ENCODE measurements at regions not wholly inside any gene's neighbourhood (a gene's known extent, or its start where the extent isn't known, plus 50 kb on each side); places are given as distances from the start of the nearest gene placed in this dataset.

DNA sequence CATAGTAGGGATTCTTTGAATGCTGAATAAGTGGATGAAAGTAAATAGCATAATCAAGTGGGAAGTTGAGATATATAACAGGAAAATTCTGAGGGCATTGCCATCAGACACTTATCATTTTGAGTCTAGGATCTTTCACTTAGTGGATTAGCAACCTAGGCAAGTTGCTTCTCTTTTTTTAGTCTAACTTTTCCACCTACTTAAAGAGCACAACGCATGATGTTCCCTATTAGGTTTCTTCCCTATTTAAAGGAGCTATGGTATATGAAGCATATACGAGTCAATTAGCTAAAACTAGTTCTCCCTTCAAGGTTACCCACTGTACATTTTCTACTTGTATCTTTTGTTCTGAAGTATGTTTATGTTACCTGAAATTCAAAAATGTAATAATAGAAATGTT, 67.1 kb upstream of the HS3ST1 start:
- H3K9me3 ChIP-seq (ENCODE audit: control insufficient read depth in 4 of 4, low read length in 3 of 4) = peaks cover 0 to 3% (median 2%) of the 10 kb centered on the region in 4 donors
- H3K27me3 ChIP-seq (ENCODE audit: control insufficient read depth in 4 of 4, insufficient read depth in 4 of 4, low read length in 3 of 4) = no peaks in the 10 kb centered on the region
- H3K4me1 ChIP-seq (ENCODE audit: control insufficient read depth in 4 of 4, insufficient read depth in 4 of 4, low read length in 3 of 4) = no peaks in the 10 kb centered on the region
- TF ChIP-seq HNF4A (conservative IDR thresholded peaks at IDR 0.05) (no peak), SP1 (IDR thresholded peaks at IDR 0.05) (no peak), FOXA1 (IDR thresholded peaks at IDR 0.05) (no peak), FOXA2 (IDR thresholded peaks at IDR 0.05) (no peak), EGR1 (IDR thresholded peaks at IDR 0.05; ENCODE audit: low read depth in 2 of 2) (no peak), TAF1 (conservative IDR thresholded peaks at IDR 0.05) (no peak), YY1 (IDR thresholded peaks at IDR 0.05) (no peak), RXRA (IDR thresholded peaks at IDR 0.05) (no peak), GABPA (IDR thresholded peaks at IDR 0.05 in 1 of 2, conservative IDR thresholded peaks at IDR 0.05 in 1 of 2) (no peak), ZBTB33 (IDR thresholded peaks at IDR 0.05) (no peak), JUND (IDR thresholded peaks at IDR 0.05) (no peak), REST (IDR thresholded peaks at IDR 0.05) (no peak), NR2F2 (IDR thresholded peaks at IDR 0.05) (no peak), ATF3 (IDR thresholded peaks at IDR 0.05) (no peak), RAD21 (IDR thresholded peaks at IDR 0.05) (no peak), HNF4G (IDR thresholded peaks at IDR 0.05) (no peak)
- TF ChIP-seq, protein P1, sequence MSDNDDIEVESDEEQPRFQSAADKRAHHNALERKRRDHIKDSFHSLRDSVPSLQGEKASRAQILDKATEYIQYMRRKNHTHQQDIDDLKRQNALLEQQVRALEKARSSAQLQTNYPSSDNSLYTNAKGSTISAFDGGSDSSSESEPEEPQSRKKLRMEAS (IDR thresholded peaks at IDR 0.05) = no peak
- no peak for DNase-seq (ENCODE audit: low spot score)
- no peak overlapping the region for H3K9ac ChIP-seq (ENCODE audit: low read depth in 1 of 2, low read length in 2 of 2)
- no peak overlapping the region for H3K4me3 ChIP-seq (ENCODE audit: low read depth in 1 of 3, low read length in 3 of 3)
- 83% methylated on average over 2 of the region's 2 CpGs for WGBS
- no peak overlapping the region for H3K27ac ChIP-seq (ENCODE audit: low read depth in 1 of 2, low read length in 2 of 2)
- no peaks in the 10 kb centered on the region for H3K36me3 ChIP-seq (ENCODE audit: control insufficient read depth in 4 of 4, insufficient read depth in 3 of 4, low read depth in 1 of 4, low read length in 3 of 4)

GRCh38 chr4:11495291-11495690, 66.6 kb upstream of the HS3ST1 start:
- TF ChIP-seq HNF4A (conservative IDR thresholded peaks at IDR 0.05) = no peak
- TF ChIP-seq ZBTB33 (IDR thresholded peaks at IDR 0.05) = no peak
- no peak for TF ChIP-seq EGR1 (IDR thresholded peaks at IDR 0.05; ENCODE audit: low read depth in 2 of 2)
- no peak for TF ChIP-seq FOXA2 (IDR thresholded peaks at IDR 0.05)
- TF ChIP-seq REST (IDR thresholded peaks at IDR 0.05) = no peak
- H3K4me3 ChIP-seq (ENCODE audit: low read depth in 1 of 3, low read length in 3 of 3) = no peak overlapping the region
- H3K27me3 ChIP-seq (ENCODE audit: control insufficient read depth in 4 of 4, insufficient read depth in 4 of 4, low read length in 3 of 4) = no peaks in the 10 kb centered on the region
- no peak overlapping the region for H3K9ac ChIP-seq (ENCODE audit: low read depth in 1 of 2, low read length in 2 of 2)
- H3K36me3 ChIP-seq (ENCODE audit: control insufficient read depth in 4 of 4, insufficient read depth in 3 of 4, low read depth in 1 of 4, low read length in 3 of 4) = no peaks in the 10 kb centered on the region
- no peaks in the 10 kb centered on the region for H3K4me1 ChIP-seq (ENCODE audit: control insufficient read depth in 4 of 4, insufficient read depth in 4 of 4, low read length in 3 of 4)
- no peak for DNase-seq (ENCODE audit: low spot score)
- H3K27ac ChIP-seq (ENCODE audit: low read depth in 1 of 2, low read length in 2 of 2) = no peak overlapping the region
- H3K9me3 ChIP-seq (ENCODE audit: control insufficient read depth in 4 of 4, low read length in 3 of 4) = peaks cover 0 to 3% (median 2%) of the 10 kb centered on the region in 4 donors
